ENCODE measurements at regions not wholly inside any gene's neighbourhood (a gene's known extent, or its start where the extent isn't known, plus 50 kb on each side); places are given as distances from the start of the nearest gene placed in this dataset.

DNA sequence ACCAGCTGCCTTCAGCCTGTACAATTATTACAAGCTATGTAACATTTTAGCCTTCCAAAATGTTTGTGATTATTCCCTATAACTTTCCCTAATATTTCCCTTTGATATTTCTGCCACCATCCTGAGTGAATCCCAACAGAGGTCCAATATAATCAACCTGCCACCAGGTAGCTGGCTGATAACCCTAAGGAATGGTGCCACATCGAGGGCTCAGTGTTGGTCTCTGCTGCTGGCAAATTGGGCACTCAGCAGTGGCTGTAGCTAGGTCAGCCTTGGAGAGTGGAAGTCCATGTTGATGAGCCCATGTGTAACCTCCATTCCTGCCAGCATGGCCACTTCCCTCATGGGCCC lies 121.2 kb downstream of the ZNF280B start:
- TF ChIP-seq ESRRA (CRISPR knock-in tag; IDR thresholded peaks at IDR 0.05; ENCODE audit: borderline replicate concordance) (no peak), ZNF121 (CRISPR knock-in tag; IDR thresholded peaks at IDR 0.05) (no peak), ZNF232 (CRISPR knock-in tag; IDR thresholded peaks at IDR 0.05) (no peak), NFE2L1 (CRISPR knock-in tag; IDR thresholded peaks at IDR 0.05) (no peak)
- TF ChIP-seq, protein P1, sequence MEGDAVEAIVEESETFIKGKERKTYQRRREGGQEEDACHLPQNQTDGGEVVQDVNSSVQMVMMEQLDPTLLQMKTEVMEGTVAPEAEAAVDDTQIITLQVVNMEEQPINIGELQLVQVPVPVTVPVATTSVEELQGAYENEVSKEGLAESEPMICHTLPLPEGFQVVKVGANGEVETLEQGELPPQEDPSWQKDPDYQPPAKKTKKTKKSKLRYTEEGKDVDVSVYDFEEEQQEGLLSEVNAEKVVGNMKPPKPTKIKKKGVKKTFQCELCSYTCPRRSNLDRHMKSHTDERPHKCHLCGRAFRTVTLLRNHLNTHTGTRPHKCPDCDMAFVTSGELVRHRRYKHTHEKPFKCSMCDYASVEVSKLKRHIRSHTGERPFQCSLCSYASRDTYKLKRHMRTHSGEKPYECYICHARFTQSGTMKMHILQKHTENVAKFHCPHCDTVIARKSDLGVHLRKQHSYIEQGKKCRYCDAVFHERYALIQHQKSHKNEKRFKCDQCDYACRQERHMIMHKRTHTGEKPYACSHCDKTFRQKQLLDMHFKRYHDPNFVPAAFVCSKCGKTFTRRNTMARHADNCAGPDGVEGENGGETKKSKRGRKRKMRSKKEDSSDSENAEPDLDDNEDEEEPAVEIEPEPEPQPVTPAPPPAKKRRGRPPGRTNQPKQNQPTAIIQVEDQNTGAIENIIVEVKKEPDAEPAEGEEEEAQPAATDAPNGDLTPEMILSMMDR (IDR thresholded peaks at IDR 0.05): no peak
- TF ChIP-seq, protein P2, sequence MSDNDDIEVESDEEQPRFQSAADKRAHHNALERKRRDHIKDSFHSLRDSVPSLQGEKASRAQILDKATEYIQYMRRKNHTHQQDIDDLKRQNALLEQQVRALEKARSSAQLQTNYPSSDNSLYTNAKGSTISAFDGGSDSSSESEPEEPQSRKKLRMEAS (CRISPR knock-in tag; IDR thresholded peaks at IDR 0.05): no peak
- TF ChIP-seq, protein P3, sequence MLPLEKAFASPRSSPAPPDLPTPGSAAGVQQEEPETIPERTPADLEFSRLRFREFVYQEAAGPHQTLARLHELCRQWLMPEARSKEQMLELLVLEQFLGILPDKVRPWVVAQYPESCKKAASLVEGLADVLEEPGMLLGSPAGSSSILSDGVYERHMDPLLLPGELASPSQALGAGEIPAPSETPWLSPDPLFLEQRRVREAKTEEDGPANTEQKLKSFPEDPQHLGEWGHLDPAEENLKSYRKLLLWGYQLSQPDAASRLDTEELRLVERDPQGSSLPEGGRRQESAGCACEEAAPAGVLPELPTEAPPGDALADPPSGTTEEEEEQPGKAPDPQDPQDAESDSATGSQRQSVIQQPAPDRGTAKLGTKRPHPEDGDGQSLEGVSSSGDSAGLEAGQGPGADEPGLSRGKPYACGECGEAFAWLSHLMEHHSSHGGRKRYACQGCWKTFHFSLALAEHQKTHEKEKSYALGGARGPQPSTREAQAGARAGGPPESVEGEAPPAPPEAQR (CRISPR knock-in tag; IDR thresholded peaks at IDR 0.05): no peak
- TF ChIP-seq, protein P4, sequence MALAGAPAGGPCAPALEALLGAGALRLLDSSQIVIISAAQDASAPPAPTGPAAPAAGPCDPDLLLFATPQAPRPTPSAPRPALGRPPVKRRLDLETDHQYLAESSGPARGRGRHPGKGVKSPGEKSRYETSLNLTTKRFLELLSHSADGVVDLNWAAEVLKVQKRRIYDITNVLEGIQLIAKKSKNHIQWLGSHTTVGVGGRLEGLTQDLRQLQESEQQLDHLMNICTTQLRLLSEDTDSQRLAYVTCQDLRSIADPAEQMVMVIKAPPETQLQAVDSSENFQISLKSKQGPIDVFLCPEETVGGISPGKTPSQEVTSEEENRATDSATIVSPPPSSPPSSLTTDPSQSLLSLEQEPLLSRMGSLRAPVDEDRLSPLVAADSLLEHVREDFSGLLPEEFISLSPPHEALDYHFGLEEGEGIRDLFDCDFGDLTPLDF (CRISPR knock-in tag; IDR thresholded peaks at IDR 0.05): no peak
